NB4 (cell line): ENCODE measurements at regions not wholly inside any gene's neighbourhood (a gene's known extent, or its start where the extent isn't known, plus 50 kb on each side); places are given as distances from the start of the nearest gene placed in this dataset.

Experiments
- DNase-seq: peaks from one replicate; pipeline ENCODE4 v3.0.0; 2010; ENCODE audit warnings: low read depth
- H3K4me3 ChIP-seq: one replicate; pipeline ENCODE4 v1.5.1; 2011; ENCODE audit warnings: mild to moderate bottlenecking, low read depth, low read length, moderate library complexity
- CTCF ChIP-seq: IDR thresholded peaks from one replicate; pipeline ENCODE4 v1.5.1; 2012; ENCODE audit warnings: low read depth, low read length
- MAX ChIP-seq: IDR thresholded peaks from 2 replicates; pipeline ENCODE4 v1.6.1; 2011; ENCODE audit warnings: low read depth, low read length
- MYC ChIP-seq: IDR thresholded peaks from 2 replicates; pipeline ENCODE4 v1.6.1; 2011; ENCODE audit warnings: low read depth, low read length
- POLR2A ChIP-seq: IDR thresholded peaks from 2 replicates; pipeline ENCODE4 v1.6.1; 2011; ENCODE audit warnings: mild to moderate bottlenecking; ENCODE audit not compliant: insufficient read length; ENCODE audit errors: extremely low read depth

GRCh38 chr10:109281347-109281746 lies 642.0 kb downstream of the XPNPEP1 start:
- no peak for DNase-seq
- H3K4me3 ChIP-seq = no peak overlapping the region
- no peak for TF ChIP-seq POLR2A
- TF ChIP-seq MYC = no peak
- TF ChIP-seq MAX = no peak
- no peak for TF ChIP-seq CTCF

GRCh38 chr10:109280837-109281236 lies 642.5 kb downstream of the XPNPEP1 start:
- TF ChIP-seq MYC (no peak), CTCF (no peak), POLR2A (no peak), MAX (no peak)
- no peak for DNase-seq
- H3K4me3 ChIP-seq = no peak overlapping the region

- TF ChIP-seq MAX (no peak), POLR2A (no peak), MYC (no peak), CTCF (no peak)
- DNase-seq = no peak
- no peak overlapping the region for H3K4me3 ChIP-seq
Observed at GRCh38 chr10:109277456-109277855, 645.9 kb downstream of the XPNPEP1 start.

GRCh38 chr10:109275960-109276359 lies 647.4 kb downstream of the XPNPEP1 start:
- no peak overlapping the region for H3K4me3 ChIP-seq
- DNase-seq = no peak
- TF ChIP-seq POLR2A = no peak
- TF ChIP-seq CTCF = no peak
- no peak for TF ChIP-seq MAX
- no peak for TF ChIP-seq MYC

- DNase-seq = no peak
- TF ChIP-seq POLR2A (no peak), MYC (no peak), CTCF (no peak), MAX (no peak)
- no peak overlapping the region for H3K4me3 ChIP-seq
Observed at GRCh38 chr10:109274681-109275080, 648.6 kb downstream of the XPNPEP1 start.

- H3K4me3 ChIP-seq = no peak overlapping the region
- TF ChIP-seq MAX (no peak), POLR2A (no peak), MYC (no peak), CTCF (no peak)
- DNase-seq = no peak
Observed at GRCh38 chr10:109270173-109270572, 653.1 kb downstream of the XPNPEP1 start.
